MM.1S (cell line): ENCODE measurements at regions not wholly inside any gene's neighbourhood (a gene's known extent, or its start where the extent isn't known, plus 50 kb on each side); places are given as distances from the start of the nearest gene placed in this dataset.

Experiments used
- DNase-seq: peaks from one replicate; pipeline ENCODE4 v3.0.0-alpha.2; 2015
- H2AFZ ChIP-seq: fragments of 300-600 bp; sonication (generic); 2 replicates; pipeline ENCODE4 v1.6.0; 2016; ENCODE audit warnings: antibody characterized with exemption, low read length
- H3F3A ChIP-seq: fragments of 300-600 bp; sonication (generic); 2 replicates; pipeline ENCODE4 v1.6.1; 2016; ENCODE audit warnings: mild to moderate bottlenecking, antibody characterized with exemption, low read length, moderate library complexity, mixed read lengths; ENCODE audit not compliant: insufficient read depth
- H3K27ac ChIP-seq: fragments of 300-600 bp; sonication (generic); 2 replicates; pipeline ENCODE4 v1.5.1; 2016; ENCODE audit warnings: mild to moderate bottlenecking, low read length
- H3K27me3 ChIP-seq: fragments of 300-600 bp; sonication (generic); replicated peaks from 2 replicates; pipeline ENCODE4 v1.6.0; 2016; ENCODE audit warnings: low read length; ENCODE audit not compliant: insufficient read depth
- H3K36me3 ChIP-seq: fragments of 300-600 bp; sonication (generic); replicated peaks from 2 replicates; pipeline ENCODE4 v1.6.1; 2016; ENCODE audit warnings: mild to moderate bottlenecking, low read length, mixed read lengths; ENCODE audit not compliant: insufficient read depth
- H3K4me1 ChIP-seq: fragments of 300-600 bp; sonication (generic); 2 replicates; pipeline ENCODE4 v1.6.1; 2016; ENCODE audit warnings: low read length, mixed read lengths
- H3K4me2 ChIP-seq: fragments of 300-600 bp; sonication (generic); 2 replicates; pipeline ENCODE4 v1.6.0; 2016; ENCODE audit warnings: low read depth, low read length
- H3K4me3 ChIP-seq: fragments of 300-600 bp; sonication (generic); 2 replicates; pipeline ENCODE4 v1.5.1; 2016; ENCODE audit warnings: low read length, mixed read lengths
- H3K79me2 ChIP-seq: fragments of 300-600 bp; sonication (generic); 2 replicates; pipeline ENCODE4 v1.6.1; 2016; ENCODE audit warnings: mixed run types, low read length, mixed read lengths
- H3K9ac ChIP-seq: fragments of 300-600 bp; sonication (generic); 2 replicates; pipeline ENCODE4 v1.6.1; 2016; ENCODE audit warnings: low read length, mixed read lengths
- H3K9me2 ChIP-seq: fragments of 300-600 bp; sonication (generic); replicated peaks from 2 replicates; pipeline ENCODE4 v1.6.1; 2016; ENCODE audit warnings: mild to moderate bottlenecking, low read length, mixed read lengths; ENCODE audit not compliant: insufficient read depth
- H3K9me3 ChIP-seq: fragments of 300-600 bp; sonication (generic); replicated peaks from 2 replicates; pipeline ENCODE4 v1.6.1; 2016; ENCODE audit warnings: mild to moderate bottlenecking, low read length, mixed read lengths; ENCODE audit not compliant: insufficient read depth
- H4K20me1 ChIP-seq: fragments of 300-600 bp; sonication (generic); 2 replicates; pipeline ENCODE4 v1.6.1; 2016; ENCODE audit warnings: mild to moderate bottlenecking, low read length, moderate library complexity, mixed read lengths; ENCODE audit not compliant: insufficient read depth
- CTCF ChIP-seq: fragments of 300-600 bp; sonication (generic); IDR thresholded peaks from 2 replicates; pipeline ENCODE4 v1.5.1; 2016; ENCODE audit warnings: antibody characterized with exemption, low read length, mixed read lengths
- EZH2 ChIP-seq: fragments of 300-600 bp; sonication (generic); optimal IDR thresholded peaks from 2 replicates; pipeline ENCODE3; 2017; ENCODE audit warnings: low read depth, mild to moderate bottlenecking, antibody characterized with exemption, low read length, mixed read lengths
- EZH2phosphoT487 ChIP-seq: fragments of 300-600 bp; sonication (generic); IDR thresholded peaks from 2 replicates; pipeline ENCODE4 v1.6.1; 2018; ENCODE audit warnings: antibody characterized with exemption, low read length

- H3K27ac ChIP-seq, result no peak overlapping the region
- no peak overlapping the region for H3K4me2 ChIP-seq
Observed at GRCh38 chr6:42506070-42506469, 54.3 kb upstream of the TRERF1 start.

DNA sequence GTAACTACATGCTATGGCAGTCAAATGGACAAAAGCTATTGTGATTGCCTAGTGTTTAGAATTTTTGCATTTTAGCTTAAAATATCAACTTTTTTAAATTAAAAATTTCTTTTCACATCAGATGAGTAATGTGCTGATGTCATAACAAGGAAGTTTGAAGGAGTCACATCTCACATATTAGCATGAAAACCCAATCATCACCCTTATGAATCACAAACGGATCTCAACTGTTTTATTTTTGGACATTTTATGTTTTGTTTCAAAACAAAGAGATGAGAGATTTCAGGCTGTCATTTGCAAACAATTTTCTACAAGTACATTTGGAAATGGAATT is 53.6 kb upstream of the TRERF1 start:
- H3K4me2 ChIP-seq, result no peak overlapping the region
- H3K4me3 ChIP-seq, result no peak overlapping the region
- H3F3A ChIP-seq, result no peaks in the 10 kb centered on the region
- no peaks in the 10 kb centered on the region for H3K36me3 ChIP-seq
- no peaks in the 10 kb centered on the region for H3K9me3 ChIP-seq
- no peak overlapping the region for H2AFZ ChIP-seq
- H3K9ac ChIP-seq, result no peak overlapping the region
- H3K4me1 ChIP-seq, result no peaks in the 10 kb centered on the region
- H4K20me1 ChIP-seq, result no peaks in the 10 kb centered on the region
- no peaks in the 10 kb centered on the region for H3K79me2 ChIP-seq
- no peak for DNase-seq
- H3K27me3 ChIP-seq, result no peaks in the 10 kb centered on the region
- TF ChIP-seq EZH2 (no peak), EZH2phosphoT487 (no peak)
- no peak overlapping the region for H3K27ac ChIP-seq
- no peaks in the 10 kb centered on the region for H3K9me2 ChIP-seq

More at GRCh38 chr6:42506070-42506469, 54.3 kb upstream of the TRERF1 start:
- no peak for TF ChIP-seq EZH2
- TF ChIP-seq EZH2phosphoT487, result no peak
- no peak for TF ChIP-seq CTCF
- no peaks in the 10 kb centered on the region for H3K9me3 ChIP-seq
- no peaks in the 10 kb centered on the region for H3K4me1 ChIP-seq
- no peaks in the 10 kb centered on the region for H4K20me1 ChIP-seq
- H2AFZ ChIP-seq, result no peak overlapping the region
- H3K36me3 ChIP-seq, result no peaks in the 10 kb centered on the region
- no peaks in the 10 kb centered on the region for H3K9me2 ChIP-seq
- no peak overlapping the region for H3K4me3 ChIP-seq
- H3K27me3 ChIP-seq, result no peaks in the 10 kb centered on the region
- no peak overlapping the region for H3K9ac ChIP-seq
- DNase-seq, result no peak
- no peaks in the 10 kb centered on the region for H3F3A ChIP-seq
- H3K79me2 ChIP-seq, result no peaks in the 10 kb centered on the region

DNA sequence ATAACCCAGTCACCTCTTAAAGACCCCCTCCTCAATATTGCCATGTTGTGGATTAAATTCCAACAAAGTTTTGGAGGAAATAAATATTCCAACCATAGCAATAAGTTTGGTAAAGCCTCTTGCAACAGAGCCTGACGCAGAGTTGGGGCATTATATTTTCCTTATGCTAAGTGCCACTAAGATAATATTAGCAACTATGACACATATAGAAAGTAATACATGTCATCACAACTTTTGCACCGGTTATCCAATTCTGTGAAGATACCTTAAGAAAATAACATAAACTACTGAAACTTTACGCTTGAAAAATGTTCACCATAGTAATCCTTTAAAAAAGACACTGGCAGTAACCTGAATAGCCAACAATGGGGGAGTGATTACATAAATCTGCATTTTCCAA is 52.2 kb upstream of the TRERF1 start:
- H3K27ac ChIP-seq, result no peak overlapping the region
- H2AFZ ChIP-seq, result no peak overlapping the region
- no peaks in the 10 kb centered on the region for H3K9me2 ChIP-seq
- no peak overlapping the region for H3K9ac ChIP-seq
- H3K4me1 ChIP-seq, result no peaks in the 10 kb centered on the region
- no peak for DNase-seq
- no peaks in the 10 kb centered on the region for H4K20me1 ChIP-seq
- H3F3A ChIP-seq, result no peaks in the 10 kb centered on the region
- H3K36me3 ChIP-seq, result no peaks in the 10 kb centered on the region
- TF ChIP-seq EZH2 (no peak), EZH2phosphoT487 (no peak), CTCF (no peak)
- no peak overlapping the region for H3K4me3 ChIP-seq
- no peaks in the 10 kb centered on the region for H3K9me3 ChIP-seq
- H3K4me2 ChIP-seq, result no peak overlapping the region
- H3K79me2 ChIP-seq, result no peaks in the 10 kb centered on the region
- no peaks in the 10 kb centered on the region for H3K27me3 ChIP-seq

GRCh38 chr6:42502990-42503389 is 51.3 kb upstream of the TRERF1 start:
- H3K4me3 ChIP-seq, result no peak overlapping the region
- no peak overlapping the region for H3K27ac ChIP-seq
- H3K4me1 ChIP-seq, result no peaks in the 10 kb centered on the region
- no peaks in the 10 kb centered on the region for H3K9me3 ChIP-seq
- no peaks in the 10 kb centered on the region for H3F3A ChIP-seq
- H3K4me2 ChIP-seq, result no peak overlapping the region
- no peaks in the 10 kb centered on the region for H3K79me2 ChIP-seq
- no peaks in the 10 kb centered on the region for H3K36me3 ChIP-seq
- DNase-seq, result no peak
- H3K9me2 ChIP-seq, result no peaks in the 10 kb centered on the region
- no peak overlapping the region for H3K9ac ChIP-seq
- TF ChIP-seq EZH2phosphoT487, result no peak
- no peak for TF ChIP-seq CTCF
- TF ChIP-seq EZH2, result no peak
- no peaks in the 10 kb centered on the region for H4K20me1 ChIP-seq
- H3K27me3 ChIP-seq, result no peaks in the 10 kb centered on the region
- no peak overlapping the region for H2AFZ ChIP-seq
